SU-DHL-6 (cell line): ENCODE measurements at regions not wholly inside any gene's neighbourhood (a gene's known extent, or its start where the extent isn't known, plus 50 kb on each side); places are given as distances from the start of the nearest gene placed in this dataset.

ENCODE experiments used
- H2AFZ ChIP-seq: fragments of 200-600 bp; sonication (generic); 2 replicates; pipeline ENCODE4 v1.6.1; 2014; ENCODE audit warnings: low read depth, mild to moderate bottlenecking, moderate library complexity, mixed read lengths, antibody characterized with exemption, low read length; ENCODE audit not compliant: severe bottlenecking
- H3F3A ChIP-seq: fragments of 200-600 bp; shearing (Covaris generic); 2 replicates; pipeline ENCODE4 v1.6.0; 2016; ENCODE audit warnings: antibody characterized with exemption, mild to moderate bottlenecking; ENCODE audit not compliant: insufficient read depth
- H3K27ac ChIP-seq: fragments of 200-600 bp; sonication (generic); 2 replicates; pipeline ENCODE4 v1.5.1; 2016; ENCODE audit warnings: low read depth, mild to moderate bottlenecking, low read length, moderate library complexity, mixed read lengths
- H3K27me3 ChIP-seq: fragments of 200-600 bp; sonication (generic), shearing (Covaris generic); 2 replicates; pipeline ENCODE4 v1.6.0; 2014; ENCODE audit warnings: mild to moderate bottlenecking, low read length
- H3K36me3 ChIP-seq: fragments of 200-600 bp; sonication (generic); 2 replicates; pipeline ENCODE4 v1.6.1; 2014; ENCODE audit warnings: mild to moderate bottlenecking, low read length, mixed read lengths
- H3K4me2 ChIP-seq: fragments of 300-600, 200-600 bp; shearing (Covaris generic), sonication (generic); 2 replicates; pipeline ENCODE4 v1.6.0; 2014; ENCODE audit warnings: low read length, low read depth, mild to moderate bottlenecking; ENCODE audit not compliant: poor library complexity, severe bottlenecking
- H3K4me3 ChIP-seq: fragments of 200-600 bp; sonication (generic); 2 replicates; pipeline ENCODE4 v1.5.1; 2014; ENCODE audit warnings: antibody characterized with exemption, low read length, mild to moderate bottlenecking, mixed read lengths; ENCODE audit not compliant: insufficient read depth, poor library complexity, severe bottlenecking
- H3K79me2 ChIP-seq: fragments of 200-600 bp; sonication (generic); 2 replicates; pipeline ENCODE4 v1.6.1; 2014; ENCODE audit warnings: mild to moderate bottlenecking, low read length, moderate library complexity; ENCODE audit not compliant: insufficient read depth
- H3K9ac ChIP-seq: fragments of 200-600 bp; sonication (generic); 2 replicates; pipeline ENCODE4 v1.7.0; 2014; ENCODE audit warnings: mild to moderate bottlenecking, low read length
- H3K9me2 ChIP-seq: fragments of 200-600 bp; sonication (generic); replicated peaks from 2 replicates; pipeline ENCODE4 v1.6.1; 2014; ENCODE audit warnings: low read length; ENCODE audit not compliant: insufficient read depth
- H3K9me3 ChIP-seq: fragments of 200-600 bp; sonication (generic); 2 replicates; pipeline ENCODE4 v1.6.1; 2014; ENCODE audit warnings: low read length, mixed read lengths; ENCODE audit not compliant: insufficient read depth
- H4K20me1 ChIP-seq: fragments of 200-600 bp; sonication (generic); 2 replicates; pipeline ENCODE4 v1.6.1; 2014; ENCODE audit warnings: low read depth, mild to moderate bottlenecking, antibody characterized with exemption, low read length, moderate library complexity, mixed read lengths
- EZH2phosphoT487 ChIP-seq: fragments of 200-600 bp; sonication (generic), shearing (Covaris generic); conservative IDR thresholded peaks from 2 replicates; pipeline ENCODE4 v1.6.1; 2018; ENCODE audit warnings: mild to moderate bottlenecking, antibody characterized with exemption, low read length, moderate library complexity, mixed read lengths
- TF ChIP-seq, protein P1 (sequence below): fragments of 200-600 bp; sonication (generic); IDR thresholded peaks from one replicate; pipeline ENCODE4 v1.5.1; 2017; ENCODE audit warnings: antibody characterized with exemption, mild to moderate bottlenecking, low read length, moderate library complexity; ENCODE audit not compliant: insufficient read depth, poor library complexity, severe bottlenecking

DNA sequence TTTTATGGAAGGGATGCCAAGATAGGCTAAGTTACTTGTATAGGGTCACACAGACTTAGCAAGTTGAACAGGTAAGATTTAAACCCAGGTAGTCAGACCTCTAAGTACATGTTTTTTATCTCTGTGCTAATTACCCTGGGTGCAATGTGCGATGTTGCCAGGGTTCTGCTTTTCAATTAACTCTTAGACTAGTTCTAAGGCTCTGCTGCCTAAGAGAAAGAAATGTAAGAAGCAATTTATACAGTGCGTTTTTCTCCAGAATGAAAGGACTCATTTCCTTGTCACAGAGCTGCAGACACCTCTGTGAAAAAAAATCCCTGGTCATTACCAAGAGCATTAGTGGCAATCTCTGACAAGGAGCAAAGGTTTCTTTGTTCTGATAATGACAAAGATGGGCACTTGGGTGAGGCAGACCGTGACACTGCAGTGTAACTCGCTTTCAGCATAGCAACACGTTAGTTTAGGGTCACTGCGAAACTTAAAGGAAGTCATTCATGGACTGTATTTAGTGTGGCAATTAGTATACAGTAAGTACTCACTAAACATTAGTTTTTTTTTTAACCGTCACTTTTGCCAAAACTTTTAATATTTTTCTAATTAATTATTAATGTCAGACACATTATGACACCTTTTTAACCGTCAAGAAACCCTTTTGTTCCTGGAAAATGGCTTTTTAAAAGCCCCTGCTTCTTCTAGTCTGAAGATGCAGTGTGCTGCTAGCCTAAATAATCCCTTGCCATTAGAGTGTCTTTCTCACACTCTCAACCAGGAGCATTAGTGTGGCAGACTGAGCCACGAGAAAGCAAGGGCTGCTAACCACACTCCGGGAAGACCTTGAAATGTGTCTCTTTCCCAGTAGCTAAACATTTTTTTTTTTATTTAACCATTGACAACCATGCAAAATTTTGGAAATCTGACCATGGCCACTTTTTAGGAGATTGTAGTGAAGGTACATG is 520.0 kb upstream of the C9orf72 start:
- Histone ChIP-seq H3F3A (no peaks in the 10 kb centered on the region), H4K20me1 (no peaks in the 10 kb centered on the region), H3K4me3 (no peak overlapping the region), H3K36me3 (no peaks in the 10 kb centered on the region), H3K27me3 (no peaks in the 10 kb centered on the region), H3K9me2 (no peaks in the 10 kb centered on the region), H3K9me3 (no peaks in the 10 kb centered on the region), H3K4me2 (no peak overlapping the region), H2AFZ (no peak overlapping the region), H3K27ac (no peak overlapping the region), H3K9ac (no peak overlapping the region), H3K79me2 (no peaks in the 10 kb centered on the region)
- TF ChIP-seq, protein P1, sequence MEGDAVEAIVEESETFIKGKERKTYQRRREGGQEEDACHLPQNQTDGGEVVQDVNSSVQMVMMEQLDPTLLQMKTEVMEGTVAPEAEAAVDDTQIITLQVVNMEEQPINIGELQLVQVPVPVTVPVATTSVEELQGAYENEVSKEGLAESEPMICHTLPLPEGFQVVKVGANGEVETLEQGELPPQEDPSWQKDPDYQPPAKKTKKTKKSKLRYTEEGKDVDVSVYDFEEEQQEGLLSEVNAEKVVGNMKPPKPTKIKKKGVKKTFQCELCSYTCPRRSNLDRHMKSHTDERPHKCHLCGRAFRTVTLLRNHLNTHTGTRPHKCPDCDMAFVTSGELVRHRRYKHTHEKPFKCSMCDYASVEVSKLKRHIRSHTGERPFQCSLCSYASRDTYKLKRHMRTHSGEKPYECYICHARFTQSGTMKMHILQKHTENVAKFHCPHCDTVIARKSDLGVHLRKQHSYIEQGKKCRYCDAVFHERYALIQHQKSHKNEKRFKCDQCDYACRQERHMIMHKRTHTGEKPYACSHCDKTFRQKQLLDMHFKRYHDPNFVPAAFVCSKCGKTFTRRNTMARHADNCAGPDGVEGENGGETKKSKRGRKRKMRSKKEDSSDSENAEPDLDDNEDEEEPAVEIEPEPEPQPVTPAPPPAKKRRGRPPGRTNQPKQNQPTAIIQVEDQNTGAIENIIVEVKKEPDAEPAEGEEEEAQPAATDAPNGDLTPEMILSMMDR, result no peak
- no peak for TF ChIP-seq EZH2phosphoT487

- H3K27ac ChIP-seq, result no peak overlapping the region
- H3K79me2 ChIP-seq, result no peaks in the 10 kb centered on the region
- no peaks in the 10 kb centered on the region for H3K36me3 ChIP-seq
- H3K4me3 ChIP-seq, result no peak overlapping the region
- no peak overlapping the region for H2AFZ ChIP-seq
- no peaks in the 10 kb centered on the region for H3K27me3 ChIP-seq
- 0 out of 2 replicates have a peak, but pooled peaks cover 3% of the 10 kb centered on the region for H3K9me3 ChIP-seq
- no peak for TF ChIP-seq EZH2phosphoT487
- TF ChIP-seq, protein P1, result no peak
- H3K9ac ChIP-seq, result no peak overlapping the region
- H4K20me1 ChIP-seq, result no peaks in the 10 kb centered on the region
- H3K4me2 ChIP-seq, result no peak overlapping the region
- no peaks in the 10 kb centered on the region for H3F3A ChIP-seq
- no peaks in the 10 kb centered on the region for H3K9me2 ChIP-seq
These were observed 528.2 kb upstream of the C9orf72 start for GRCh38 chr9:28101509-28101908.

GRCh38 chr9:28105001-28105400 is 531.7 kb upstream of the C9orf72 start:
- 0 out of 2 replicates have a peak, but pooled peaks cover 3% of the 10 kb centered on the region for H3K9me3 ChIP-seq
- H3K36me3 ChIP-seq, result no peaks in the 10 kb centered on the region
- H2AFZ ChIP-seq, result no peak overlapping the region
- TF ChIP-seq, protein P1, result no peak
- TF ChIP-seq EZH2phosphoT487, result no peak
- H3K9me2 ChIP-seq, result no peaks in the 10 kb centered on the region
- no peaks in the 10 kb centered on the region for H4K20me1 ChIP-seq
- no peak overlapping the region for H3K4me3 ChIP-seq
- H3F3A ChIP-seq, result no peaks in the 10 kb centered on the region
- no peak overlapping the region for H3K9ac ChIP-seq
- H3K27me3 ChIP-seq, result no peaks in the 10 kb centered on the region
- H3K4me2 ChIP-seq, result no peak overlapping the region
- no peaks in the 10 kb centered on the region for H3K79me2 ChIP-seq
- no peak overlapping the region for H3K27ac ChIP-seq
